ENCODE measurements at regions not wholly inside any gene's neighbourhood (a gene's known extent, or its start where the extent isn't known, plus 50 kb on each side); places are given as distances from the start of the nearest gene placed in this dataset.
A peak's percentile ranks its signal among the peaks of the same experiment; 100 is the strongest.

- TF ChIP-seq EZH2phosphoT487 (IDR thresholded peaks at IDR 0.05; ENCODE audit: borderline replicate concordance, low read depth, low read length) = no peak
- Histone ChIP-seq H3K27ac (ENCODE audit: low read depth, low read length, poor library complexity, severe bottlenecking) (peak overlapping the region; percentile 33), H3K36me3 (ENCODE audit: insufficient read depth, low read length) (peaks cover 18% of the 10 kb centered on the region; the same call in 1 of the 2 replicates), H3K9me3 (ENCODE audit: low read length) (no peaks in the 10 kb centered on the region), H4K20me1 (ENCODE audit: insufficient read depth, low read length) (no peaks in the 10 kb centered on the region), H3K4me3 (ENCODE audit: low read depth, low read length, poor library complexity, severe bottlenecking) (no peak overlapping the region), H3K79me2 (ENCODE audit: insufficient read depth, low read depth, low read length) (no peaks in the 10 kb centered on the region), H3K9me2 (ENCODE audit: insufficient read depth, low read length) (no peaks in the 10 kb centered on the region), H3K4me2 (ENCODE audit: low read length) (no peak overlapping the region), H2AFZ (ENCODE audit: low read length) (no peak overlapping the region), H3K4me1 (ENCODE audit: insufficient read depth, low read length, poor library complexity, severe bottlenecking) (peaks cover 46% of the 10 kb centered on the region)
- BruUV-seq (replicated peaks) = no TSS peak
- no peak for DNase-seq (ENCODE audit: low spot score)
- CTCF ChIA-PET (ENCODE audit: unreplicated experiment) = interaction anchor here (1.2 kb wide), 1 partner anchor 9 kb away, joined by 4 read pairs; no protein-coding TSS in a partner anchor
- intact Hi-C loops (cut with micrococcal nuclease; ENCODE audit: unreplicated experiment) = no loop called here
- POLR2A ChIA-PET = no interaction called here
Measured at GRCh38 chr12:124485371-124485770, 82.0 kb downstream of the NCOR2 start.

GRCh38 chr12:124484526-124484953, 82.9 kb downstream of the NCOR2 start:
- Histone ChIP-seq H3K79me2 (ENCODE audit: insufficient read depth, low read depth, low read length) (no peaks in the 10 kb centered on the region), H2AFZ (ENCODE audit: low read length) (no peak overlapping the region), H3K9me2 (ENCODE audit: insufficient read depth, low read length) (no peaks in the 10 kb centered on the region), H3K4me1 (ENCODE audit: insufficient read depth, low read length, poor library complexity, severe bottlenecking) (peaks cover 51% of the 10 kb centered on the region), H4K20me1 (ENCODE audit: insufficient read depth, low read length) (no peaks in the 10 kb centered on the region), H3K36me3 (ENCODE audit: insufficient read depth, low read length) (peaks cover 18% of the 10 kb centered on the region; the same call in 1 of the 2 replicates), H3K4me3 (ENCODE audit: low read depth, low read length, poor library complexity, severe bottlenecking) (no peak overlapping the region), H3K4me2 (ENCODE audit: low read length) (no peak overlapping the region), H3K27ac (ENCODE audit: low read depth, low read length, poor library complexity, severe bottlenecking) (peak overlapping the region; percentile 33), H3K9me3 (ENCODE audit: low read length) (no peaks in the 10 kb centered on the region)
- ChIA-PET POLR2A (no interaction called here), CTCF (ENCODE audit: unreplicated experiment) (interaction anchor here (1.2 kb wide), 1 partner anchor 10 kb away, joined by 4 read pairs; no protein-coding TSS in a partner anchor)
- TF ChIP-seq EZH2phosphoT487 (IDR thresholded peaks at IDR 0.05; ENCODE audit: borderline replicate concordance, low read depth, low read length) (no peak), CTCF (conservative IDR thresholded peaks at IDR 0.05; ENCODE audit: low read length) (no peak)
- no TSS peak for BruUV-seq (replicated peaks)
- intact Hi-C loops (cut with micrococcal nuclease; ENCODE audit: unreplicated experiment) = no loop called here
- DNase-seq (ENCODE audit: low spot score) = peak; percentile 55

GRCh38 chr12:124484067-124484466, 83.3 kb downstream of the NCOR2 start:
- TF ChIP-seq CTCF (conservative IDR thresholded peaks at IDR 0.05; ENCODE audit: low read length) (no peak), EZH2phosphoT487 (IDR thresholded peaks at IDR 0.05; ENCODE audit: borderline replicate concordance, low read depth, low read length) (no peak)
- ChIA-PET CTCF (ENCODE audit: unreplicated experiment) (no interaction called here), POLR2A (no interaction called here)
- Histone ChIP-seq H3K4me2 (ENCODE audit: low read length) (no peak overlapping the region), H4K20me1 (ENCODE audit: insufficient read depth, low read length) (no peaks in the 10 kb centered on the region), H2AFZ (ENCODE audit: low read length) (no peak overlapping the region), H3K4me1 (ENCODE audit: insufficient read depth, low read length, poor library complexity, severe bottlenecking) (peaks cover 51% of the 10 kb centered on the region), H3K9me3 (ENCODE audit: low read length) (no peaks in the 10 kb centered on the region), H3K9me2 (ENCODE audit: insufficient read depth, low read length) (no peaks in the 10 kb centered on the region), H3K27ac (ENCODE audit: low read depth, low read length, poor library complexity, severe bottlenecking) (no peak overlapping the region), H3K36me3 (ENCODE audit: insufficient read depth, low read length) (peaks cover 18% of the 10 kb centered on the region; the same call in 1 of the 2 replicates), H3K79me2 (ENCODE audit: insufficient read depth, low read depth, low read length) (no peaks in the 10 kb centered on the region), H3K4me3 (ENCODE audit: low read depth, low read length, poor library complexity, severe bottlenecking) (no peak overlapping the region)
- DNase-seq (ENCODE audit: low spot score) = no peak
- no TSS peak for BruUV-seq (replicated peaks)
- intact Hi-C loops (cut with micrococcal nuclease; ENCODE audit: unreplicated experiment) = no loop called here

All from OCI-LY7 (cell line).